Body of pancreas (tissue), 4 donors: ENCODE measurements at regions not wholly inside any gene's neighbourhood (a gene's known extent, or its start where the extent isn't known, plus 50 kb on each side); places are given as distances from the start of the nearest gene placed in this dataset.
A peak's percentile ranks its signal among the peaks of the same experiment; 100 is the strongest.

Experiments used
- ATAC-seq: fragments of 150-250 bp; one replicate; pipeline ENCODE4 v1.9.1; 2016
- DNase-seq, 4 donors: peaks; one replicate each; pipeline ENCODE4 v3.0.0-alpha.2; 2019
- H3K27ac ChIP-seq, 4 donors: fragments of 200-600 bp; sonication (generic); 1 replicate in 3 of 4; 2 replicates in 1 of 4; pipeline versions ENCODE4 v1.5.1 to v1.6.1; 2016 to 2019; ENCODE audit warnings: mild to moderate bottlenecking in 1 of 4, mixed read lengths in 1 of 4, moderate library complexity in 1 of 4
- H3K27me3 ChIP-seq, 2 donors: fragments of 200-600 bp; sonication (generic); one replicate each; pipeline ENCODE4 v1.6.0; 2016; ENCODE audit warnings: mild to moderate bottlenecking in 1 of 2
- H3K36me3 ChIP-seq, 2 donors: fragments of 200-600 bp; sonication (generic); replicated peaks in 1 of 2; 2 replicates each; pipeline ENCODE4 v1.5.1; 2016; ENCODE audit warnings: low read depth in 2 of 2; ENCODE audit not compliant: insufficient read depth in 1 of 2
- H3K4me1 ChIP-seq: fragments of 200-600 bp; sonication (generic); one replicate; pipeline ENCODE4 v1.6.0; 2016
- H3K4me3 ChIP-seq, 2 donors: fragments of 200-600 bp; sonication (generic); 1 replicate in 1 of 2; 2 replicates in 1 of 2; pipeline ENCODE4 v1.5.1; 2016 to 2019
- H3K9me3 ChIP-seq, 3 donors: fragments of 200-600 bp; sonication (generic); 1 replicate in 2 of 3; 2 replicates in 1 of 3; pipeline ENCODE4 v1.5.1; 2016
- CTCF ChIP-seq, 7 experiments: fragments of 450-650 bp in 4 of 7; fragments of 200-600 bp in 3 of 7; sonication (generic) in 3 of 7; IDR thresholded peaks; one replicate each; pipeline ENCODE4 v1.5.1; 2016 to 2019; ENCODE audit warnings: antibody characterized with exemption in 7 of 7
- POLR2A ChIP-seq, 3 donors: fragments of 450-650 bp; IDR thresholded peaks; one replicate each; pipeline ENCODE4 v1.6.1; 2016; ENCODE audit warnings: antibody characterized with exemption in 3 of 3, mild to moderate bottlenecking in 2 of 3
- WGBS, 2 donors: methylation state at CpG; one replicate each; pipeline ENCODE4 v1.1.5; 2017; 5-methylcytosine and 5-hydroxymethylcytosine counted together
- intact Hi-C: fragments of 100-400 bp; cut with DNase I; formaldehyde crosslinking; loops from one replicate; pipeline ENCODE4 v1.15.1; 2023

GRCh38 chr13:34358811-34359513 is 541.0 kb downstream of the RFC3 start:
- H3K36me3 ChIP-seq: no peaks in the 10 kb centered on the region
- H3K4me3 ChIP-seq: no peak overlapping the region
- DNase-seq (peak in 1 of 4 donors; percentile 22), ATAC-seq (no peak)
- no peaks in the 10 kb centered on the region for H3K4me1 ChIP-seq
- no peaks in the 10 kb centered on the region for H3K27me3 ChIP-seq
- H3K9me3 ChIP-seq: no peaks in the 10 kb centered on the region
- WGBS, 2 donors: 77 to 83% methylated on average over 2 of the region's 2 CpGs
- H3K27ac ChIP-seq: no peak overlapping the region
- TF ChIP-seq CTCF (IDR thresholded peaks at IDR 0.05) (no peak), POLR2A (IDR thresholded peaks at IDR 0.05) (no peak)
- intact Hi-C loops: no loop called here

GRCh38 chr13:34360702-34361101 is 542.8 kb downstream of the RFC3 start:
- ATAC-seq (no peak), DNase-seq (no peak)
- no peaks in the 10 kb centered on the region for H3K4me1 ChIP-seq
- H3K4me3 ChIP-seq: no peak overlapping the region
- intact Hi-C loops: no loop called here
- no peak overlapping the region for H3K27ac ChIP-seq
- H3K27me3 ChIP-seq: no peaks in the 10 kb centered on the region
- no peaks in the 10 kb centered on the region for H3K9me3 ChIP-seq
- TF ChIP-seq CTCF (IDR thresholded peaks at IDR 0.05) (no peak), POLR2A (IDR thresholded peaks at IDR 0.05) (no peak)
- H3K36me3 ChIP-seq: no peaks in the 10 kb centered on the region

- TF ChIP-seq CTCF (IDR thresholded peaks at IDR 0.05): no peak
- no peak for TF ChIP-seq POLR2A (IDR thresholded peaks at IDR 0.05)
- H3K27me3 ChIP-seq: no peaks in the 10 kb centered on the region
- no peak for ATAC-seq
- no peaks in the 10 kb centered on the region for H3K36me3 ChIP-seq
- H3K4me3 ChIP-seq: no peak overlapping the region
- DNase-seq: no peak
- no peak overlapping the region for H3K27ac ChIP-seq
- intact Hi-C loops: no loop called here
- H3K4me1 ChIP-seq: no peaks in the 10 kb centered on the region
- H3K9me3 ChIP-seq: no peaks in the 10 kb centered on the region
- 49 to 50% methylated on average over 4 of the region's 4 CpGs for WGBS, 2 donors
These were observed 543.6 kb downstream of the RFC3 start for GRCh38 chr13:34361560-34361959.

- Histone ChIP-seq H3K9me3 (no peaks in the 10 kb centered on the region), H3K4me1 (no peaks in the 10 kb centered on the region), H3K27ac (no peak overlapping the region), H3K4me3 (no peak overlapping the region), H3K36me3 (no peaks in the 10 kb centered on the region), H3K27me3 (no peaks in the 10 kb centered on the region)
- no peak for ATAC-seq
- no peak for TF ChIP-seq POLR2A (IDR thresholded peaks at IDR 0.05)
- TF ChIP-seq CTCF (IDR thresholded peaks at IDR 0.05): no peak
- WGBS, 2 donors: 68 to 82% methylated on average over 4 of the region's 4 CpGs
- intact Hi-C loops: no loop called here
- no peak for DNase-seq
These were observed 545.3 kb downstream of the RFC3 start for GRCh38 chr13:34363266-34363665.

- Histone ChIP-seq H3K4me1 (no peaks in the 10 kb centered on the region), H3K9me3 (no peaks in the 10 kb centered on the region), H3K36me3 (no peaks in the 10 kb centered on the region), H3K27ac (no peak overlapping the region), H3K4me3 (no peak overlapping the region), H3K27me3 (no peaks in the 10 kb centered on the region)
- DNase-seq (no peak), ATAC-seq (no peak)
- intact Hi-C loops: no loop called here
- TF ChIP-seq CTCF (IDR thresholded peaks at IDR 0.05) (no peak), POLR2A (IDR thresholded peaks at IDR 0.05) (no peak)
- 46 to 87% methylated on average over 1 of the region's 1 CpG for WGBS, 2 donors
These were observed 546.7 kb downstream of the RFC3 start for GRCh38 chr13:34364633-34365032.
